HEK293 (cell line): ENCODE measurements at regions not wholly inside any gene's neighbourhood (a gene's known extent, or its start where the extent isn't known, plus 50 kb on each side); places are given as distances from the start of the nearest gene placed in this dataset.

Source experiments
- CTCF ChIA-PET: fragments of 350-600 bp; formaldehyde crosslinking; extraction: SDS; loops from one replicate; lab custom pipeline; 2021; ENCODE audit warnings: antibody characterized with exemption; lab: Yijun Ruan, JAX
- POLR2A ChIA-PET: fragments of 300-600 bp; formaldehyde crosslinking; extraction: SDS; loops from one replicate; lab custom pipeline; 2020; ENCODE audit warnings: antibody characterized with exemption, inconsistent platforms; lab: Yijun Ruan, JAX
- H3K27ac ChIP-seq: fragments of 200-500 bp; sonication (Bioruptor generic); 2 replicates; pipeline ENCODE4 v1.5.1; 2014; ENCODE audit warnings: low read depth, low read length, control low read depth, inconsistent platforms; ENCODE audit errors: extremely low read depth
- H3K36me3 ChIP-seq, 2 experiments: fragments of 200-500 bp in 1 of 2; sonication (Bioruptor generic) in 1 of 2; 1 replicate in 1 of 2; 2 replicates in 1 of 2; pipeline ENCODE4 v1.5.1; 2014 to 2017; ENCODE audit warnings: inconsistent platforms in 2 of 2, low read length in 2 of 2; ENCODE audit not compliant: control insufficient read depth in 2 of 2, insufficient read depth in 1 of 2
- H3K4me1 ChIP-seq: fragments of 200-500 bp; sonication (Bioruptor generic); 2 replicates; pipeline ENCODE4 v1.5.1; 2014; ENCODE audit warnings: mild to moderate bottlenecking, low read length, inconsistent platforms; ENCODE audit not compliant: control insufficient read depth, insufficient read depth
- H3K4me3 ChIP-seq: 2 replicates; pipeline ENCODE4 v1.5.1; 2011; ENCODE audit warnings: low read depth, mild to moderate bottlenecking, control low read depth, low read length, moderate library complexity
- H3K9me3 ChIP-seq: fragments of 200-500 bp; sonication (Bioruptor generic); 2 replicates; pipeline ENCODE4 v1.5.1; 2014; ENCODE audit warnings: low read depth, low read length, inconsistent platforms; ENCODE audit not compliant: control insufficient read depth, insufficient read depth
- EGR2 ChIP-seq: fragments of 450-650 bp; formaldehyde crosslinking; IDR thresholded peaks from 2 replicates; pipeline ENCODE4 v1.5.1; 2016; ENCODE audit warnings: low read depth, missing biosample characterization, missing genetic modification characterization
- GLIS2 ChIP-seq: fragments of 450-650 bp; formaldehyde crosslinking; IDR thresholded peaks from 2 replicates; pipeline ENCODE4 v1.5.1; 2016; ENCODE audit warnings: missing biosample characterization, missing genetic modification characterization
- HOXA7 ChIP-seq: sonication (generic); formaldehyde crosslinking; IDR thresholded peaks from 2 replicates; pipeline ENCODE4 v1.8.1; 2022; ENCODE audit warnings: missing genetic modification reagents, borderline replicate concordance
- KLF1 ChIP-seq: fragments of 450-650 bp; formaldehyde crosslinking; IDR thresholded peaks from 2 replicates; pipeline ENCODE4 v1.5.1; 2016; ENCODE audit warnings: missing biosample characterization, missing genetic modification characterization
- KLF17 ChIP-seq: fragments of 450-650 bp; formaldehyde crosslinking; IDR thresholded peaks from 2 replicates; pipeline ENCODE4 v1.5.1; 2016; ENCODE audit warnings: missing biosample characterization, missing genetic modification characterization
- ZNF175 ChIP-seq: fragments of 450-650 bp; formaldehyde crosslinking; IDR thresholded peaks from 2 replicates; pipeline ENCODE4 v1.5.1; 2016; ENCODE audit warnings: missing biosample characterization, missing genetic modification characterization
- ZNF24 ChIP-seq: fragments of 450-650 bp; formaldehyde crosslinking; IDR thresholded peaks from 2 replicates; pipeline ENCODE4 v1.5.1; 2016; ENCODE audit warnings: missing biosample characterization, missing genetic modification characterization
- ZNF280D ChIP-seq: fragments of 450-650 bp; formaldehyde crosslinking; IDR thresholded peaks from 2 replicates; pipeline ENCODE4 v1.5.1; 2016; ENCODE audit warnings: missing biosample characterization, missing genetic modification characterization
- ZNF354C ChIP-seq: fragments of 450-650 bp; formaldehyde crosslinking; IDR thresholded peaks from 2 replicates; pipeline ENCODE4 v1.5.1; 2016; ENCODE audit warnings: missing biosample characterization, missing genetic modification characterization, low read depth, borderline replicate concordance
- ZNF394 ChIP-seq: fragments of 450-650 bp; formaldehyde crosslinking; IDR thresholded peaks from 2 replicates; pipeline ENCODE4 v1.5.1; 2016; ENCODE audit warnings: missing biosample characterization, missing genetic modification characterization, mild to moderate bottlenecking, moderate library complexity, borderline replicate concordance
- ZNF398 ChIP-seq: fragments of 450-650 bp; formaldehyde crosslinking; IDR thresholded peaks from 2 replicates; pipeline ENCODE4 v1.5.1; 2017; ENCODE audit warnings: missing biosample characterization, missing genetic modification characterization
- ZNF510 ChIP-seq: fragments of 450-650 bp; formaldehyde crosslinking; IDR thresholded peaks from 2 replicates; pipeline ENCODE4 v1.5.1; 2018; ENCODE audit warnings: mild to moderate bottlenecking, missing genetic modification characterization, missing biosample characterization; ENCODE audit not compliant: insufficient replicate concordance
- ZNF521 ChIP-seq: fragments of 450-650 bp; formaldehyde crosslinking; IDR thresholded peaks from 2 replicates; pipeline ENCODE4 v1.5.1; 2017; ENCODE audit warnings: missing biosample characterization, mild to moderate bottlenecking, missing genetic modification characterization
- ZNF639 ChIP-seq: fragments of 450-650 bp; formaldehyde crosslinking; IDR thresholded peaks from 2 replicates; pipeline ENCODE4 v1.5.1; 2016; ENCODE audit warnings: missing biosample characterization, missing genetic modification characterization
- ZNF692 ChIP-seq: fragments of 450-650 bp; formaldehyde crosslinking; IDR thresholded peaks from 2 replicates; pipeline ENCODE4 v1.5.1; 2016; ENCODE audit warnings: missing biosample characterization, missing genetic modification characterization
- ZNF776 ChIP-seq: fragments of 450-650 bp; formaldehyde crosslinking; IDR thresholded peaks from 2 replicates; pipeline ENCODE4 v1.5.0; 2017; ENCODE audit warnings: missing biosample characterization, missing genetic modification characterization, borderline replicate concordance

GRCh38 chr16:85330694-85331188 lies 218.5 kb upstream of the CIBAR2 start (continued):
- TF ChIP-seq EGR2 (tag by site-specific recombination) (peak; percentile 57; the same call in 1 of the 2 replicates), ZNF510 (tag by site-specific recombination) (no peak), GLIS2 (tag by site-specific recombination) (peak; percentile 28)
- TF ChIP-seq, all 188 proteins: peak for 24

GRCh38 chr16:85331688-85332087 lies 219.4 kb upstream of the CIBAR2 start:
- POLR2A ChIA-PET = no interaction called here
- no peak overlapping the region for H3K27ac ChIP-seq
- no peak for TF ChIP-seq ZNF24 (tag by site-specific recombination)
- no peak for TF ChIP-seq ZNF354C (tag by site-specific recombination)
- TF ChIP-seq ZNF521 (tag by site-specific recombination) = no peak
- no peak for TF ChIP-seq ZNF639
- TF ChIP-seq KLF17 (tag by site-specific recombination) = peak; percentile 30; the same call in 1 of the 2 replicates
- TF ChIP-seq HOXA7 (CRISPR knock-in tag) = no peak
- TF ChIP-seq ZNF280D = no peak
- no peak for TF ChIP-seq ZNF175 (tag by site-specific recombination)
- no peak for TF ChIP-seq ZNF776 (tag by site-specific recombination)
- no peak for TF ChIP-seq ZNF692 (tag by site-specific recombination)
- TF ChIP-seq ZNF394 (tag by site-specific recombination) = peak; percentile 67; the same call in 1 of the 2 replicates
- TF ChIP-seq ZNF398 = no peak
- TF ChIP-seq KLF1 (tag by site-specific recombination) = peak; percentile 80
- TF ChIP-seq, all 188 proteins: peak for 3
- Histone ChIP-seq H3K9me3 (no peaks in the 10 kb centered on the region), H3K4me3 (no peak overlapping the region), H3K4me1 (peaks cover 17% of the 10 kb centered on the region), H3K36me3 (no peaks in the 10 kb centered on the region)
- CTCF ChIA-PET = interaction anchor here (0.6 to 1.5 kb wide), 3 partner anchors 25 to 326 kb away, joined by 3 read pairs; no protein-coding TSS in a partner anchor
